ENCODE measurements at regions not wholly inside any gene's neighbourhood (a gene's known extent, or its start where the extent isn't known, plus 50 kb on each side); places are given as distances from the start of the nearest gene placed in this dataset.

DNA sequence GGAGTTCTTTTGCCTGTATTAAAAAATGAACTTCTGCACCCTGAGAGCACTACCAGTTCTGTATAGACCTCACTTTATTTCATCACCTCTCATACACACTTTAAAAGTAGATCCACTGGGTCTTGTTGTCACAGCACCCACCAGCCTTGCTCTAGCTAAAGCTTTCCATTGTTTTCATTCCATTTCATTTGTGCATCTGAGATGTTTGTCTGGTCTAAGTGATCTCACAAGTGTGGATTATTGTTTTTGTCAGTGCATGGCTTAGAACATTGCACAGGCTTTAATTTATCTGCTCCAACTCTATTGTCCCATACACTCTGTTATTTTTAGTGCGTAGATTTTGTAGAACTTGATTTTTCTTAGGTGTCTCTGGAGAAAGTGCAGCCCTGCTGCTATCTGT lies 1157.5 kb upstream of the PABPC4L start:
- 53 to 75% methylated on average over 1 of the region's 1 CpG for WGBS, 2 donors (ENCODE audit: low coverage in 1 of 2)
- Histone ChIP-seq H3K27ac (no peak overlapping the region), H3K9me3 (no peaks in the 10 kb centered on the region), H3K4me1 (no peaks in the 10 kb centered on the region), H3K27me3 (no peaks in the 10 kb centered on the region), H3K36me3 (no peaks in the 10 kb centered on the region), H3K4me3 (no peak overlapping the region)
- TF ChIP-seq POLR2AphosphoS5 (IDR thresholded peaks at IDR 0.05) (no peak), POLR2A (IDR thresholded peaks at IDR 0.05) (no peak), EP300 (IDR thresholded peaks at IDR 0.05) (no peak)
- TF ChIP-seq, protein P1, sequence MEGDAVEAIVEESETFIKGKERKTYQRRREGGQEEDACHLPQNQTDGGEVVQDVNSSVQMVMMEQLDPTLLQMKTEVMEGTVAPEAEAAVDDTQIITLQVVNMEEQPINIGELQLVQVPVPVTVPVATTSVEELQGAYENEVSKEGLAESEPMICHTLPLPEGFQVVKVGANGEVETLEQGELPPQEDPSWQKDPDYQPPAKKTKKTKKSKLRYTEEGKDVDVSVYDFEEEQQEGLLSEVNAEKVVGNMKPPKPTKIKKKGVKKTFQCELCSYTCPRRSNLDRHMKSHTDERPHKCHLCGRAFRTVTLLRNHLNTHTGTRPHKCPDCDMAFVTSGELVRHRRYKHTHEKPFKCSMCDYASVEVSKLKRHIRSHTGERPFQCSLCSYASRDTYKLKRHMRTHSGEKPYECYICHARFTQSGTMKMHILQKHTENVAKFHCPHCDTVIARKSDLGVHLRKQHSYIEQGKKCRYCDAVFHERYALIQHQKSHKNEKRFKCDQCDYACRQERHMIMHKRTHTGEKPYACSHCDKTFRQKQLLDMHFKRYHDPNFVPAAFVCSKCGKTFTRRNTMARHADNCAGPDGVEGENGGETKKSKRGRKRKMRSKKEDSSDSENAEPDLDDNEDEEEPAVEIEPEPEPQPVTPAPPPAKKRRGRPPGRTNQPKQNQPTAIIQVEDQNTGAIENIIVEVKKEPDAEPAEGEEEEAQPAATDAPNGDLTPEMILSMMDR (IDR thresholded peaks at IDR 0.05) = no peak
- no peak for ATAC-seq

DNA sequence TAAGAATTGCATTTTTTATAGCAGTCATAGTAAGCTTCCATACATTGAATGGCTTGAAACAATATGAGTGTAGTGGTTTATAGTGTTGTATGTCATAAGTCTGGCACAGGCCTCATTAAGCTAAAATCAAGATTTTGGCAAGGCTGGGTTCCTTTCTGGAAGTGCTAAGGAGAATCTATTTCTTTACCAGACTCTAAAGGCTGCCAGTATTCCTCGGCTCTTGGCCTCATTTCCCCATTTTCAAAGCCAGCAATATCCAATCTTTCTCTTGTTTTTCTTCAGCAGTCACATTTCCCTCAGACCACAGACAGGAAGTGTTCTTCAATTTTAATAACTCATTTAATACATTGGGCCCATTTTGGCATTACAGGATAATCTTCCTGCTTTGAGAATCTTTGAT lies 1155.5 kb upstream of the PABPC4L start:
- no peaks in the 10 kb centered on the region for H3K27me3 ChIP-seq
- H3K36me3 ChIP-seq = no peaks in the 10 kb centered on the region
- H3K4me3 ChIP-seq = no peak overlapping the region
- 22 to 29% methylated on average over 1 of the region's 1 CpG for WGBS, 2 donors (ENCODE audit: low coverage in 1 of 2)
- no peak overlapping the region for H3K27ac ChIP-seq
- no peaks in the 10 kb centered on the region for H3K4me1 ChIP-seq
- no peak for ATAC-seq
- H3K9me3 ChIP-seq = no peaks in the 10 kb centered on the region
- TF ChIP-seq, protein P1 (IDR thresholded peaks at IDR 0.05) = no peak
- TF ChIP-seq POLR2AphosphoS5 (IDR thresholded peaks at IDR 0.05) (no peak), POLR2A (IDR thresholded peaks at IDR 0.05) (no peak), EP300 (IDR thresholded peaks at IDR 0.05) (no peak)

DNA sequence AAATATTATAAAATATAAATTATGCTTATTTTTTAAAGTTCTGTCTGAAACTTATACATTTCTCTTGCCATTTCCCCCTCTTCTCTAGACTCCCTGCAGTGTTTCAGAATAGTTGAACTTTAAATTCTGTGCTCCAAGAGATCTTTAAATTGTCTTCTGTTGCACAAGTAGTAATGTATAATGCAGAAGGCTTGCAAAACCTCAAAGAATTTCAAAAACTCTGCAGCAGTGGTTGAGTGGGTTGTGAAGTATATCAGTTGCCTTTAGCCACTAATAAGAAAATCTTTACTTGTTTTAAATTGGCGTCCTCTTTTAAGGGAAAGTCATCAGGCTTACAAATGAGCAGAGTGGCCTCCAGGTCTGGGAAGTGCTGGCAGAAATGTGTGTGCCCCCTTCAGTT lies 1153.3 kb upstream of the PABPC4L start:
- Histone ChIP-seq H3K4me3 (no peak overlapping the region), H3K4me1 (no peaks in the 10 kb centered on the region), H3K27ac (no peak overlapping the region), H3K27me3 (no peaks in the 10 kb centered on the region), H3K36me3 (no peaks in the 10 kb centered on the region), H3K9me3 (no peaks in the 10 kb centered on the region)
- ATAC-seq = no peak
- 78% methylated on average over 1 of the region's 1 CpG; no CpG with 5 or more reads in 1 of the 2 donors for WGBS, 2 donors (ENCODE audit: low coverage in 1 of 2)
- TF ChIP-seq POLR2AphosphoS5 (IDR thresholded peaks at IDR 0.05) = no peak
- TF ChIP-seq, protein P1 (IDR thresholded peaks at IDR 0.05) = no peak
- TF ChIP-seq POLR2A (IDR thresholded peaks at IDR 0.05) = no peak
- TF ChIP-seq EP300 (IDR thresholded peaks at IDR 0.05) = no peak

DNA sequence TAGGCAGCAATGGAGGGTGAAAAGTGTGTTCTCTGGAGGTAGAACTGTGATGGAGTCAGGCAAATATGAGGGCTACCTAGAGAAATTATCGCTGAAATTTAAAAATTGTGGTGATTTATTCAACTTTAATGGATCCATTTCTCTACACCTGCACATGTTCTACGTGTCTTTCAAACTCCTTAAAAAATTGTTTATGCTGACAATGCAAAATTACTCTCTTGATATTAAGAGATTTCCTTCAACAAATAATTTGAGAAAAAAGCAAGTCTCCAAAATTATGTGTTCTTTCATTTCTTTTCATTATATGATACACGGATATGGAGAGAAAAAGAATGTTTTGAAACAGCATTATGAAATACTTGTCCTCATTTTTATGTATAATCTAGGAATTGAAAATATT lies 1151.4 kb upstream of the PABPC4L start:
- ATAC-seq = no peak
- 71 to 94% methylated on average over 3 of the region's 3 CpGs for WGBS, 2 donors (ENCODE audit: low coverage in 1 of 2)
- Histone ChIP-seq H3K36me3 (no peaks in the 10 kb centered on the region), H3K4me1 (no peaks in the 10 kb centered on the region), H3K4me3 (no peak overlapping the region), H3K27ac (no peak overlapping the region), H3K27me3 (no peaks in the 10 kb centered on the region), H3K9me3 (no peaks in the 10 kb centered on the region)
- TF ChIP-seq, protein P1 (IDR thresholded peaks at IDR 0.05) = no peak
- TF ChIP-seq POLR2AphosphoS5 (IDR thresholded peaks at IDR 0.05) = no peak
- no peak for TF ChIP-seq POLR2A (IDR thresholded peaks at IDR 0.05)
- TF ChIP-seq EP300 (IDR thresholded peaks at IDR 0.05) = no peak

DNA sequence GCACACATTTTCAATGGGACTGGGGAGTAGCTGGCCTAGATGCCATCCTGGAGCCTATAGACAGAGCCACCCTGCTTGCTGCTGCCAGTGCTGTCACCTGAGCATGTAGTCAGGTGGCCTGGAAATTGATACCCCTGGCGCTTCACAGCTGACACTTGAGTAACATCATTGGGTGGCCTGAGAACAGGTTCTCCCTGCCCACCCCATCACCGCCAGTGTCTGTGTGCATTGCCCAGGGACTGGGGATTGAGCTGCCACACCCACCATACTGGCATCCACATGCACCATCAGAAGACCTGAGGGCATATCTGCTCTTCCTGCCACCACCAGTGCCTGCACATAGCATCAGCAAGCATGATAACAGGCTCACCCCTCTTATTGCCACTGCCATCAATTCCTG lies 1142.9 kb upstream of the PABPC4L start:
- H3K4me1 ChIP-seq = no peaks in the 10 kb centered on the region
- peak; percentile 22 for ATAC-seq
- H3K9me3 ChIP-seq = peaks cover 0 to 7% (median 0%) of the 10 kb centered on the region in 3 donors
- H3K27ac ChIP-seq = no peak overlapping the region
- no peak for TF ChIP-seq POLR2A (IDR thresholded peaks at IDR 0.05)
- TF ChIP-seq EP300 (IDR thresholded peaks at IDR 0.05) = no peak
- TF ChIP-seq, protein P1 (IDR thresholded peaks at IDR 0.05) = no peak
- no peak for TF ChIP-seq POLR2AphosphoS5 (IDR thresholded peaks at IDR 0.05)
- no peak overlapping the region for H3K4me3 ChIP-seq
- H3K27me3 ChIP-seq = no peaks in the 10 kb centered on the region
- H3K36me3 ChIP-seq = no peaks in the 10 kb centered on the region
- no CpG with 5 or more reads among the region's 2 CpGs for WGBS, 2 donors (ENCODE audit: low coverage in 1 of 2)

Measured in gastroesophageal sphincter (tissue), 4 donors.